ENCODE measurements at regions not wholly inside any gene's neighbourhood (a gene's known extent, or its start where the extent isn't known, plus 50 kb on each side); places are given as distances from the start of the nearest gene placed in this dataset.

- TF ChIP-seq POLR2A (IDR thresholded peaks at IDR 0.05) (no peak), CTCF (IDR thresholded peaks at IDR 0.05) (no peak)
Observed at GRCh38 chr5:157963761-157964160, 104.8 kb upstream of the CLINT1 start.

Data from Peyer's patch (tissue), 4 donors.